Neural progenitor cell (in vitro differentiated cells): ENCODE measurements at regions not wholly inside any gene's neighbourhood (a gene's known extent, or its start where the extent isn't known, plus 50 kb on each side); places are given as distances from the start of the nearest gene placed in this dataset.

Source experiments
- DNase-seq: peaks from one replicate; pipeline ENCODE4 v3.0.0-alpha.2; 2016; ENCODE audit warnings: low spot score
- H2AFZ ChIP-seq: fragments of 200-600 bp; sonication (generic); replicated peaks from 2 replicates; pipeline ENCODE4 v1.6.1; 2016; ENCODE audit warnings: antibody characterized with exemption
- H3F3A ChIP-seq: fragments of 200-600 bp; sonication (generic); 2 replicates; pipeline ENCODE4 v1.6.1; 2016; ENCODE audit warnings: antibody characterized with exemption, low read depth
- H3K27ac ChIP-seq: fragments of 200-600 bp; sonication (generic); 2 replicates; pipeline ENCODE4 v1.5.1; 2016; ENCODE audit warnings: mild to moderate bottlenecking
- H3K27me3 ChIP-seq: fragments of 200-600 bp; sonication (generic); 2 replicates; pipeline ENCODE4 v1.6.1; 2016; ENCODE audit warnings: mild to moderate bottlenecking, moderate library complexity
- H3K36me3 ChIP-seq: fragments of 200-600 bp; sonication (generic); 2 replicates; pipeline ENCODE4 v1.5.1; 2016
- H3K4me1 ChIP-seq: fragments of 200-600 bp; sonication (generic); 2 replicates; pipeline ENCODE4 v1.6.1; 2016; ENCODE audit warnings: mixed run types
- H3K4me2 ChIP-seq: fragments of 200-600 bp; sonication (generic); 2 replicates; pipeline ENCODE4 v1.6.1; 2016
- H3K4me3 ChIP-seq: fragments of 200-600 bp; sonication (generic); 2 replicates; pipeline ENCODE4 v1.5.1; 2016
- H3K79me2 ChIP-seq: fragments of 200-600 bp; sonication (generic); 2 replicates; pipeline ENCODE4 v1.6.1; 2016; ENCODE audit warnings: low read depth
- H3K9ac ChIP-seq: fragments of 200-600 bp; sonication (generic); 2 replicates; pipeline ENCODE4 v1.6.1; 2016
- H3K9me3 ChIP-seq: fragments of 200-600 bp; sonication (generic); 2 replicates; pipeline ENCODE4 v1.5.1; 2016; ENCODE audit warnings: low read depth
- H4K20me1 ChIP-seq: fragments of 200-600 bp; sonication (generic); 2 replicates; pipeline ENCODE4 v1.6.1; 2016; ENCODE audit warnings: low read depth
- H3K27ac Mint-ChIP-seq: 3 replicates; pipeline ENCODE4 v1.8.0; 2021; ENCODE audit warnings: mixed read lengths
- H3K27me3 Mint-ChIP-seq: 2 replicates; pipeline ENCODE4 v1.8.0; 2022; ENCODE audit warnings: low read depth, mild to moderate bottlenecking, inconsistent platforms, moderate library complexity, mixed read lengths; ENCODE audit not compliant: insufficient read depth
- H3K36me3 Mint-ChIP-seq: 3 replicates; pipeline ENCODE4 v1.8.0; 2021; ENCODE audit warnings: mixed read lengths
- H3K4me1 Mint-ChIP-seq: 3 replicates; pipeline ENCODE4 v1.8.0; 2021; ENCODE audit warnings: mixed read lengths
- H3K4me3 Mint-ChIP-seq: 3 replicates; pipeline ENCODE4 v1.8.0; 2021; ENCODE audit warnings: mild to moderate bottlenecking, moderate library complexity, mixed read lengths
- H3K9me3 Mint-ChIP-seq: 3 replicates; pipeline ENCODE4 v1.8.0; 2020; ENCODE audit warnings: mixed read lengths
- EZH2 ChIP-seq: fragments of 200-600 bp; sonication (generic); IDR thresholded peaks from 2 replicates; pipeline ENCODE4 v1.6.1; 2017; ENCODE audit warnings: antibody characterized with exemption, mild to moderate bottlenecking, moderate library complexity
- EZH2phosphoT487 ChIP-seq: fragments of 200-600 bp; sonication (generic); IDR thresholded peaks from 2 replicates; pipeline ENCODE4 v1.6.1; 2017; ENCODE audit warnings: antibody characterized with exemption
- TF ChIP-seq, protein P1 (sequence below): fragments of 200-600 bp; sonication (generic); IDR thresholded peaks from 2 replicates; pipeline ENCODE4 v1.5.1; 2017; ENCODE audit warnings: antibody characterized with exemption, mild to moderate bottlenecking

- H3K27ac Mint-ChIP-seq = no peak overlapping the region
- H3K27me3 Mint-ChIP-seq = no peaks in the 10 kb centered on the region
- TF ChIP-seq EZH2 (no peak), EZH2phosphoT487 (no peak)
- TF ChIP-seq, protein P1, sequence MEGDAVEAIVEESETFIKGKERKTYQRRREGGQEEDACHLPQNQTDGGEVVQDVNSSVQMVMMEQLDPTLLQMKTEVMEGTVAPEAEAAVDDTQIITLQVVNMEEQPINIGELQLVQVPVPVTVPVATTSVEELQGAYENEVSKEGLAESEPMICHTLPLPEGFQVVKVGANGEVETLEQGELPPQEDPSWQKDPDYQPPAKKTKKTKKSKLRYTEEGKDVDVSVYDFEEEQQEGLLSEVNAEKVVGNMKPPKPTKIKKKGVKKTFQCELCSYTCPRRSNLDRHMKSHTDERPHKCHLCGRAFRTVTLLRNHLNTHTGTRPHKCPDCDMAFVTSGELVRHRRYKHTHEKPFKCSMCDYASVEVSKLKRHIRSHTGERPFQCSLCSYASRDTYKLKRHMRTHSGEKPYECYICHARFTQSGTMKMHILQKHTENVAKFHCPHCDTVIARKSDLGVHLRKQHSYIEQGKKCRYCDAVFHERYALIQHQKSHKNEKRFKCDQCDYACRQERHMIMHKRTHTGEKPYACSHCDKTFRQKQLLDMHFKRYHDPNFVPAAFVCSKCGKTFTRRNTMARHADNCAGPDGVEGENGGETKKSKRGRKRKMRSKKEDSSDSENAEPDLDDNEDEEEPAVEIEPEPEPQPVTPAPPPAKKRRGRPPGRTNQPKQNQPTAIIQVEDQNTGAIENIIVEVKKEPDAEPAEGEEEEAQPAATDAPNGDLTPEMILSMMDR = no peak
- H3K4me3 Mint-ChIP-seq = no peak overlapping the region
- H3K4me1 Mint-ChIP-seq = peaks cover 7% of the 10 kb centered on the region
- no peak overlapping the region for H3K9ac ChIP-seq
- no peaks in the 10 kb centered on the region for H4K20me1 ChIP-seq
- no peak overlapping the region for H3K27ac ChIP-seq
- no peaks in the 10 kb centered on the region for H3F3A ChIP-seq
- no peak overlapping the region for H3K4me2 ChIP-seq
- H3K27me3 ChIP-seq = peaks cover 12% of the 10 kb centered on the region
- H3K4me3 ChIP-seq = no peak overlapping the region
- no peaks in the 10 kb centered on the region for H3K4me1 ChIP-seq
- H3K9me3 ChIP-seq = no peaks in the 10 kb centered on the region
- no peaks in the 10 kb centered on the region for H3K36me3 ChIP-seq
- no peak overlapping the region for H2AFZ ChIP-seq
- H3K36me3 Mint-ChIP-seq = no peaks in the 10 kb centered on the region
- no peak for DNase-seq
- H3K9me3 Mint-ChIP-seq = no peaks in the 10 kb centered on the region
- H3K79me2 ChIP-seq = no peaks in the 10 kb centered on the region
These were observed 82.0 kb upstream of the EPHB3 start for GRCh38 chr3:184479426-184480126.

GRCh38 chr3:184480831-184481230 is 80.8 kb upstream of the EPHB3 start:
- Histone ChIP-seq H3K9me3 (no peaks in the 10 kb centered on the region), H3K9ac (no peak overlapping the region), H3K4me1 (no peaks in the 10 kb centered on the region), H2AFZ (no peak overlapping the region), H3K36me3 (no peaks in the 10 kb centered on the region), H3K79me2 (no peaks in the 10 kb centered on the region), H4K20me1 (no peaks in the 10 kb centered on the region), H3K27me3 (peaks cover 9% of the 10 kb centered on the region), H3F3A (no peaks in the 10 kb centered on the region), H3K4me3 (no peak overlapping the region), H3K27ac (no peak overlapping the region), H3K4me2 (no peak overlapping the region)
- no peak overlapping the region for H3K27ac Mint-ChIP-seq
- H3K9me3 Mint-ChIP-seq = no peaks in the 10 kb centered on the region
- DNase-seq = no peak
- no peaks in the 10 kb centered on the region for H3K36me3 Mint-ChIP-seq
- no peak overlapping the region for H3K4me3 Mint-ChIP-seq
- peaks cover 7% of the 10 kb centered on the region for H3K4me1 Mint-ChIP-seq
- H3K27me3 Mint-ChIP-seq = no peaks in the 10 kb centered on the region
- TF ChIP-seq EZH2phosphoT487 (no peak), EZH2 (no peak)
- TF ChIP-seq, protein P1 = no peak

DNA sequence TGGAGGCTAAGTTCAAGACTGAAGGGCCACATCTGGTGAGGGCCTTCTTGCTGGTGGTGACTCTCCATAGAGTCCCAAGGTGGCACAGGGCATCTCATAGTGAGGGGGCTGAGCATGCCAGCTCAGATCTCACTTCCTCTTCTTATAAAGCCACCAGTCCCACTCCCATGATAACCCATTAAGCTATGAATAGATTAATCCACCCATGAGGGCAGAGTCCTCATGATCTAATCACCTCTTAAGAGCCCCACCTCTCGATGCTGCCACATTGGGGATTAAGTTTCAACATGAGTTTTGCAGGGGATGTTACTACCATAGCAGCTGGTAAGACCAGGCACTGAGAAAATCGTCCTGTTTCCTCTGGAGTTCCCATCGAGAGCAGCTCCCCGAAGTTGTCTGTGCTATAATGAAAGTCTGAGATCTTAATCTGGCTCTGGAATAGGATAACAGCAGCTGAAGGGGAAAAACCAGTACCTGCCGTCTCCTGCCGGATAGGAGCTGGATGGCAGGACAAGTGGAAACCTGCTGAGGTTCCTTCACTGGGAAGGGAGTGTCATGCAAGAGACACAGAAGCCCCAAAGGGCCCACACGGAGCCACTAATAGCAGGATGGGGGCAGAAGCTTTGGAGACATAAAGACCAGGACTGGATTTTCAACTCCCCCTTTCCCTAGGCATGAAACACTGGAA is 79.5 kb upstream of the EPHB3 start:
- Histone ChIP-seq H3K79me2 (no peaks in the 10 kb centered on the region), H2AFZ (no peak overlapping the region), H3K4me1 (no peaks in the 10 kb centered on the region), H3K27ac (no peak overlapping the region), H3K4me2 (no peak overlapping the region), H3F3A (no peaks in the 10 kb centered on the region), H3K9me3 (no peaks in the 10 kb centered on the region), H4K20me1 (no peaks in the 10 kb centered on the region), H3K9ac (no peak overlapping the region), H3K4me3 (no peak overlapping the region), H3K27me3 (no peaks in the 10 kb centered on the region), H3K36me3 (no peaks in the 10 kb centered on the region)
- H3K27ac Mint-ChIP-seq = no peak overlapping the region
- no peak for DNase-seq
- H3K27me3 Mint-ChIP-seq = peaks cover 2% of the 10 kb centered on the region
- peaks cover 7% of the 10 kb centered on the region for H3K4me1 Mint-ChIP-seq
- H3K36me3 Mint-ChIP-seq = no peaks in the 10 kb centered on the region
- H3K9me3 Mint-ChIP-seq = no peaks in the 10 kb centered on the region
- TF ChIP-seq, protein P1 = no peak
- TF ChIP-seq EZH2 = no peak
- no peak for TF ChIP-seq EZH2phosphoT487
- no peak overlapping the region for H3K4me3 Mint-ChIP-seq
